CD14-positive monocyte (primary cell): ENCODE measurements at regions not wholly inside any gene's neighbourhood (a gene's known extent, or its start where the extent isn't known, plus 50 kb on each side); places are given as distances from the start of the nearest gene placed in this dataset.

Experiments
- DNase-seq, 3 donors: peaks; one replicate each; pipeline ENCODE4 v3.0.0-alpha.2; 2011 to 2022
- H2AFZ ChIP-seq: 2 replicates; pipeline ENCODE4 v1.6.0; 2012; ENCODE audit warnings: mild to moderate bottlenecking, low read depth, low read length, inconsistent platforms; ENCODE audit not compliant: insufficient read depth, poor library complexity, severe bottlenecking
- H3K27ac ChIP-seq, 2 donors: 1 replicate in 1 of 2; 2 replicates in 1 of 2; pipeline ENCODE4 v1.5.1; 2012 to 2013; ENCODE audit warnings: low read length in 2 of 2, control low read depth in 1 of 2, inconsistent platforms in 1 of 2, low read depth in 1 of 2, mild to moderate bottlenecking in 1 of 2
- H3K27me3 ChIP-seq, 2 donors: one replicate each; pipeline versions ENCODE4 v1.6.0 to v1.6.1; 2011 to 2013; ENCODE audit warnings: low read length in 2 of 2; ENCODE audit not compliant: control insufficient read depth in 2 of 2, insufficient read depth in 2 of 2
- H3K36me3 ChIP-seq, 2 donors: replicated peaks in 1 of 2; 1 replicate in 1 of 2; 2 replicates in 1 of 2; pipeline versions ENCODE4 v1.5.1 to v1.6.1; 2012 to 2013; ENCODE audit warnings: low read length in 2 of 2, control low read depth in 1 of 2, inconsistent platforms in 1 of 2, mild to moderate bottlenecking in 1 of 2; ENCODE audit not compliant: insufficient read depth in 2 of 2, control insufficient read depth in 1 of 2
- H3K4me1 ChIP-seq, 2 donors: 1 replicate in 1 of 2; 2 replicates in 1 of 2; pipeline versions ENCODE4 v1.5.1 to v1.6.1; 2012 to 2013; ENCODE audit warnings: low read length in 2 of 2, control low read depth in 1 of 2, inconsistent platforms in 1 of 2, mild to moderate bottlenecking in 1 of 2, moderate library complexity in 1 of 2; ENCODE audit not compliant: insufficient read depth in 2 of 2, control insufficient read depth in 1 of 2
- H3K4me2 ChIP-seq: replicated peaks from 2 replicates; pipeline ENCODE3; 2012; ENCODE audit warnings: low read length, moderate library complexity, mild to moderate bottlenecking; ENCODE audit not compliant: poor library complexity, severe bottlenecking; ENCODE audit errors: extremely low read depth
- H3K4me3 ChIP-seq, 3 experiments: fragments of 200-600 bp in 1 of 3; sonication (generic) in 1 of 3; replicated peaks in 1 of 3; 1 replicate in 2 of 3; 2 replicates in 1 of 3; pipeline ENCODE4 v1.5.1; 2011 to 2013; ENCODE audit warnings: low read length in 3 of 3, mild to moderate bottlenecking in 3 of 3, control low read depth in 2 of 3, low read depth in 2 of 3, inconsistent platforms in 1 of 3, moderate library complexity in 1 of 3
- H3K79me2 ChIP-seq: 2 replicates; pipeline ENCODE4 v1.6.0; 2012; ENCODE audit warnings: mild to moderate bottlenecking, control low read depth, inconsistent platforms, low read length, moderate library complexity; ENCODE audit not compliant: insufficient read depth
- H3K9ac ChIP-seq: 2 replicates; pipeline ENCODE4 v1.6.0; 2017; ENCODE audit warnings: low read length, mild to moderate bottlenecking; ENCODE audit not compliant: insufficient read depth, poor library complexity, severe bottlenecking
- H3K9me3 ChIP-seq, 2 donors: replicated peaks in 1 of 2; 1 replicate in 1 of 2; 2 replicates in 1 of 2; pipeline versions ENCODE4 v1.5.1 to v1.6.1; 2012 to 2013; ENCODE audit warnings: low read length in 2 of 2, control low read depth in 1 of 2; ENCODE audit not compliant: control insufficient read depth in 1 of 2, insufficient read depth in 1 of 2
- H4K20me1 ChIP-seq: 2 replicates; pipeline ENCODE4 v1.6.0; 2012; ENCODE audit warnings: mild to moderate bottlenecking, low read length, control low read depth, moderate library complexity; ENCODE audit not compliant: insufficient read depth
- H3K27ac Mint-ChIP-seq, 7 donors: one replicate each; pipeline ENCODE4 v1.8.0; 2020; ENCODE audit warnings: mild to moderate bottlenecking in 7 of 7, mixed read lengths in 7 of 7, moderate library complexity in 6 of 7, inconsistent platforms in 2 of 7
- H3K27me3 Mint-ChIP-seq, 3 donors: one replicate each; pipeline ENCODE4 v1.8.0; 2021 to 2022; ENCODE audit warnings: low read depth in 3 of 3, mild to moderate bottlenecking in 3 of 3, mixed read lengths in 3 of 3, moderate library complexity in 3 of 3, inconsistent platforms in 1 of 3
- H3K36me3 Mint-ChIP-seq, 2 donors: one replicate each; pipeline ENCODE4 v1.8.0; 2020; ENCODE audit warnings: mixed read lengths in 2 of 2, inconsistent platforms in 1 of 2, mild to moderate bottlenecking in 1 of 2
- H3K4me1 Mint-ChIP-seq: one replicate; pipeline ENCODE4 v1.8.0; 2020; ENCODE audit warnings: mild to moderate bottlenecking, mixed read lengths
- H3K4me3 Mint-ChIP-seq, 2 donors: one replicate each; pipeline ENCODE4 v1.8.0; 2020; ENCODE audit warnings: mild to moderate bottlenecking in 2 of 2, mixed read lengths in 2 of 2, moderate library complexity in 1 of 2
- H3K9me3 Mint-ChIP-seq, 7 donors: one replicate each; pipeline ENCODE4 v1.8.0; 2020 to 2022; ENCODE audit warnings: mixed read lengths in 7 of 7, mild to moderate bottlenecking in 6 of 7, moderate library complexity in 6 of 7, inconsistent platforms in 2 of 7
- CTCF ChIP-seq: fragments of 200-600 bp; IDR thresholded peaks from one replicate; pipeline ENCODE4 v1.8.0; 2022; ENCODE audit warnings: antibody characterized with exemption, mild to moderate bottlenecking
- WGBS: methylation state at CpG from one replicate; pipeline ENCODE4 v1.1.5; 2013; ENCODE audit warnings: missing lambda C conversion rate; ENCODE audit not compliant: insufficient coverage; 5-methylcytosine and 5-hydroxymethylcytosine counted together
- intact Hi-C, 2 donors: fragments of 100-400 bp; cut with micrococcal nuclease; formaldehyde crosslinking; loops; one replicate each; pipeline versions ENCODE4 v1.15.0 to v1.15.1; 2023

GRCh38 chr1:199264911-199265310, 626.1 kb downstream of the PTPRC start:
- no peak overlapping the region for H2AFZ ChIP-seq
- WGBS, result no CpG with 5 or more reads among the region's 1 CpG
- intact Hi-C loops, result no loop called here
- no peak overlapping the region for H3K4me2 ChIP-seq
- H4K20me1 ChIP-seq, result no peaks in the 10 kb centered on the region
- H3K27me3 ChIP-seq, result no peaks in the 10 kb centered on the region
- H3K9me3 ChIP-seq, result no peaks in the 10 kb centered on the region
- H3K4me3 ChIP-seq, result no peak overlapping the region
- H3K4me1 ChIP-seq, result no peaks in the 10 kb centered on the region
- H3K79me2 ChIP-seq, result no peaks in the 10 kb centered on the region
- Mint-ChIP-seq H3K4me1 (no peaks in the 10 kb centered on the region), H3K27ac (no peak overlapping the region), H3K36me3 (no peaks in the 10 kb centered on the region), H3K4me3 (no peak overlapping the region), H3K27me3 (peaks cover 0 to under 1% (median 0%) of the 10 kb centered on the region in 3 donors), H3K9me3 (peaks cover 0 to 6% (median 1%) of the 10 kb centered on the region in 7 donors)
- DNase-seq, result no peak
- no peak overlapping the region for H3K9ac ChIP-seq
- H3K36me3 ChIP-seq, result no peaks in the 10 kb centered on the region
- H3K27ac ChIP-seq, result no peak overlapping the region
- TF ChIP-seq CTCF, result no peak

DNA sequence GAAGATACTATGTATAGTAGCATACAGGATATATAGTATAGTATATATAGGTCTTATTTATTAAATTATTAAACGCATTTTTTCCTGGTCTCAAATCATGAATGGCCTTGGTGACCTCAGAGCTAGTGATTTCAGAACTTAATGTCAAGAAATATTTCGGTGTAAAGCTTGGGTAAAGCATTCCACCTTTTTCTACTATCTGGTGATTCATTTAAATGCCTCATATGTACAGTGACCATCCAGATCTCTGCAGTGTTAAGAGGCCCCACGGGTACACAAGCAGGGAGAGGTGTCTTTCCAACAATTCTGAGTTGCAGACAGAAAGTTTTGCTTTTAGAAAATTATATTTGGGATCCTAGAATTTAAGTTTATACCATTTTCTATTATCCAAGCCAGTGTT, 626.5 kb downstream of the PTPRC start:
- no CpG with 5 or more reads among the region's 3 CpGs for WGBS
- Mint-ChIP-seq H3K4me3 (no peak overlapping the region), H3K27me3 (peaks cover 0 to 2% (median 0%) of the 10 kb centered on the region in 3 donors), H3K27ac (no peak overlapping the region), H3K4me1 (no peaks in the 10 kb centered on the region), H3K36me3 (no peaks in the 10 kb centered on the region), H3K9me3 (peaks cover 0 to 6% (median 1%) of the 10 kb centered on the region in 7 donors)
- no peak overlapping the region for H3K4me3 ChIP-seq
- no peak overlapping the region for H3K27ac ChIP-seq
- no peaks in the 10 kb centered on the region for H4K20me1 ChIP-seq
- no peaks in the 10 kb centered on the region for H3K79me2 ChIP-seq
- no peaks in the 10 kb centered on the region for H3K36me3 ChIP-seq
- no peak overlapping the region for H3K4me2 ChIP-seq
- intact Hi-C loops, result no loop called here
- no peaks in the 10 kb centered on the region for H3K27me3 ChIP-seq
- DNase-seq, result no peak
- H3K9me3 ChIP-seq, result no peaks in the 10 kb centered on the region
- no peak for TF ChIP-seq CTCF
- H3K9ac ChIP-seq, result no peak overlapping the region
- no peaks in the 10 kb centered on the region for H3K4me1 ChIP-seq
- no peak overlapping the region for H2AFZ ChIP-seq
